Omental fat pad (tissue), 3 donors: ENCODE measurements at regions not wholly inside any gene's neighbourhood (a gene's known extent, or its start where the extent isn't known, plus 50 kb on each side); places are given as distances from the start of the nearest gene placed in this dataset.

Experiments used
- ATAC-seq: fragments of 150-250 bp; one replicate; pipeline ENCODE4 v1.9.1; 2016; ENCODE audit warnings: mild to moderate bottlenecking, moderate library complexity; ENCODE audit not compliant: low FRiP score
- DNase-seq: peaks from one replicate; pipeline ENCODE4 v3.0.0-alpha.2; 2019; ENCODE audit warnings: low spot score
- CTCF ChIP-seq, 3 donors: fragments of 450-650 bp; IDR thresholded peaks; one replicate each; pipeline ENCODE4 v1.5.1; 2016 to 2017; ENCODE audit warnings: antibody characterized with exemption in 3 of 3, mild to moderate bottlenecking in 3 of 3, moderate library complexity in 2 of 3

GRCh38 chr1:48054232-48054631 is 57.0 kb upstream of the TRABD2B start:
- DNase-seq (no peak), ATAC-seq (no peak)
- no peak for TF ChIP-seq CTCF (IDR thresholded peaks at IDR 0.05)

DNA sequence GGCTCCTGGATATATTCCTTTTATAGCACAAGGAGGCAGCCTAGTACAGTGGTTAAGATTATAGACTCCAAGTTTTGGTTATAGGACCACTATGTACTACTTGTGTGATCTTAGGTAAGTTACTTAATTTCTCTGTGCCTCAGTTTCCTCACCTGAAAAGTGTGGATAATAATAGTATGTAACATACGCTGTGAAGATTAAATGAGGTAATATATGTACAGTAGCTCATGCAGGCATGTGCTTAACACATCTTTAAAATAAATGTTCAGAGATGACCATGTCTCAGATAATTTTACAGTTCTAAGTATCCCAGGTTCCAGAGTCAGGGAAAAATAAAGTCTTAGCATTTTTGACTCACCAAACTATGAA is 55.7 kb upstream of the TRABD2B start:
- ATAC-seq, result no peak
- no peak for DNase-seq
- no peak for TF ChIP-seq CTCF (IDR thresholded peaks at IDR 0.05)

GRCh38 chr1:48051466-48052126 is 54.4 kb upstream of the TRABD2B start:
- no peak for DNase-seq
- no peak for ATAC-seq
- TF ChIP-seq CTCF (IDR thresholded peaks at IDR 0.05), result no peak

GRCh38 chr1:48049823-48050535 is 52.8 kb upstream of the TRABD2B start:
- ATAC-seq, result no peak
- TF ChIP-seq CTCF (IDR thresholded peaks at IDR 0.05), result no peak

GRCh38 chr1:48048980-48049379 is 51.8 kb upstream of the TRABD2B start:
- no peak for DNase-seq
- no peak for ATAC-seq
- TF ChIP-seq CTCF (IDR thresholded peaks at IDR 0.05), result no peak

More at GRCh38 chr1:48049823-48050535, 52.8 kb upstream of the TRABD2B start:
- DNase-seq, result no peak

DNA sequence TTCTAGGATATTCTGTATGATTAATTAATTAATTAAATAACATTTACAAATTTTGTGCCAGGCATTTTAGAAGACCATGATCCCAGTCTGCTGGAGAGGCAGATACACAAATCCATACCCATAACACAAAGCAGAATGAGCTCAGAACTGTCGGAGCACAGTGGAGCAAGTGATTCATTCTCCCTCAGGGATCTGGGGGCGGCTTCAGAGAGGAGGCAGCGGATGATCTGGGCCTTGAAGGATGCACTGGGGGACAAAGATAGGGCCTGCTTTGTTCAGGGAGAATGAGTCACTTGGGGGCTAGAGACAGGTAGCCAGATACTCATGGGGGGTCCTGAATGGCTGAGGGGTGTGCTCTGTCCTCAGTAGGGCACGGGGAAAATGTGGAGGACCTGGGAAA is 50.9 kb upstream of the TRABD2B start:
- no peak for DNase-seq
- no peak for ATAC-seq
- no peak for TF ChIP-seq CTCF (IDR thresholded peaks at IDR 0.05)

DNA sequence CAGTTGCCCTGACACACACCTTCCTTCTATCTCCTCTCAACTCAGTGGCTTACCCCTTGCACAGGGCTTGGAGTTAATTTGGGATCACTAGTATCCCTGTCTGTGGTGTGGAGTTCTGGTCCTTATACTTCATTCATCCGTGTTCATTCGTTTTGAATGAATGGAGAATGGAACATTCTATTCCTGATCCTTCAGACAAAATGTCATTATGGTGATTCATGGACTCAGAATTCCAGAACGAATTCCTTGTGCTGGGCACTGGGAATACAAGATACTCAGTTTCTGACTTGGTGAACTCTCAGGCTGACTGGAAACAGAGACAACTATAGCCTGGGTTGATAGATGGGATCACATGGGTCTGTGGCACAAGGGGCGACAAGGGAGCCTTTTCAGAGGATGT is 49.9 kb upstream of the TRABD2B start:
- DNase-seq (no peak), ATAC-seq (no peak)
- TF ChIP-seq CTCF (IDR thresholded peaks at IDR 0.05), result no peak
